Progenitor cell of endocrine pancreas (in vitro differentiated cells): ENCODE measurements at regions not wholly inside any gene's neighbourhood (a gene's known extent, or its start where the extent isn't known, plus 50 kb on each side); places are given as distances from the start of the nearest gene placed in this dataset.
"Not testable (repeated sequence)": the region's sequence is repeated elsewhere in the genome, so short reads cannot be mapped to it uniquely, and the experiment has no call there.

Experiments used
- DNase-seq: peaks from one replicate; pipeline ENCODE4 v3.0.0; 2021; ENCODE audit warnings: low spot score; ENCODE audit not compliant: unreplicated experiment
- H3K27ac Mint-ChIP-seq: 2 replicates; pipeline ENCODE4 v1.8.0; 2021; ENCODE audit warnings: mild to moderate bottlenecking, moderate library complexity, mixed read lengths
- H3K27me3 Mint-ChIP-seq: 2 replicates; pipeline ENCODE4 v1.8.0; 2021; ENCODE audit warnings: mixed read lengths
- H3K36me3 Mint-ChIP-seq: 2 replicates; pipeline ENCODE4 v1.8.0; 2022; ENCODE audit warnings: mixed read lengths; ENCODE audit not compliant: insufficient read depth
- H3K4me1 Mint-ChIP-seq: 2 replicates; pipeline ENCODE4 v1.8.0; 2021; ENCODE audit warnings: low read depth, mixed read lengths
- H3K4me3 Mint-ChIP-seq: 2 replicates; pipeline ENCODE4 v1.8.0; 2021; ENCODE audit warnings: low read depth, mild to moderate bottlenecking, moderate library complexity, mixed read lengths
- H3K9me3 Mint-ChIP-seq: 2 replicates; pipeline ENCODE4 v1.8.0; 2021; ENCODE audit warnings: low read depth, mixed read lengths
- TF ChIP-seq, protein P1 (sequence below): fragments of 200-600 bp; sonication (generic); IDR thresholded peaks from one replicate; pipeline ENCODE4 v1.5.0; 2021; ENCODE audit warnings: antibody characterized with exemption, mild to moderate bottlenecking; ENCODE audit not compliant: unreplicated experiment

DNA sequence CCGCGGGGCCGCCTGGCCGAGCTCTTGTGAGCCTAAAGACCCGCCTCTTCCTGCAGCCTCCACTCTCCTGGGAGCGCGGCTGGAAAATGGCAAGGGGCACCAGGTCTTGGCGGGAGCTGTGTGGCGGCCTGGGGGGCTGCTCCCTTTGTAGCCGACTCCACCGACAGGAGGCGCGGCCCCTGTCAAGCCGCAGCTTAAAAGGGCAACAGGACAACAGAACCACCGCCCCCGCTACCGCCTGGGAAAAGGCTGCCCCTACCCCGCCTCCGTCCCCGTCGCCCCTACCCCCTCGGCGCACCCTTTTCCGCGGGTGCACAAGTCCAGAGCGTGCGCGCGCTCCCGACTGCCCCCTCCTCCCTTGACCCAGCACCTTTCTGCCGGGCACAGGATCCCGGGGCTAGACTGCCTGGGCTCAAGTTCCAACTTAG, 60.3 kb downstream of the GOLGA8K start:
- H3K27me3 Mint-ChIP-seq, H3K36me3 Mint-ChIP-seq, H3K9me3 Mint-ChIP-seq, H3K4me1 Mint-ChIP-seq, H3K4me3 Mint-ChIP-seq, H3K27ac Mint-ChIP-seq: not testable (repeated sequence)
- peak; percentile 43 for DNase-seq
- TF ChIP-seq, protein P1, sequence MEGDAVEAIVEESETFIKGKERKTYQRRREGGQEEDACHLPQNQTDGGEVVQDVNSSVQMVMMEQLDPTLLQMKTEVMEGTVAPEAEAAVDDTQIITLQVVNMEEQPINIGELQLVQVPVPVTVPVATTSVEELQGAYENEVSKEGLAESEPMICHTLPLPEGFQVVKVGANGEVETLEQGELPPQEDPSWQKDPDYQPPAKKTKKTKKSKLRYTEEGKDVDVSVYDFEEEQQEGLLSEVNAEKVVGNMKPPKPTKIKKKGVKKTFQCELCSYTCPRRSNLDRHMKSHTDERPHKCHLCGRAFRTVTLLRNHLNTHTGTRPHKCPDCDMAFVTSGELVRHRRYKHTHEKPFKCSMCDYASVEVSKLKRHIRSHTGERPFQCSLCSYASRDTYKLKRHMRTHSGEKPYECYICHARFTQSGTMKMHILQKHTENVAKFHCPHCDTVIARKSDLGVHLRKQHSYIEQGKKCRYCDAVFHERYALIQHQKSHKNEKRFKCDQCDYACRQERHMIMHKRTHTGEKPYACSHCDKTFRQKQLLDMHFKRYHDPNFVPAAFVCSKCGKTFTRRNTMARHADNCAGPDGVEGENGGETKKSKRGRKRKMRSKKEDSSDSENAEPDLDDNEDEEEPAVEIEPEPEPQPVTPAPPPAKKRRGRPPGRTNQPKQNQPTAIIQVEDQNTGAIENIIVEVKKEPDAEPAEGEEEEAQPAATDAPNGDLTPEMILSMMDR: peak; percentile 25

GRCh38 chr15:32342268-32342667, 60.8 kb downstream of the GOLGA8K start:
- not testable (repeated sequence) for DNase-seq, H3K9me3 Mint-ChIP-seq, H3K27me3 Mint-ChIP-seq

GRCh38 chr15:32341530-32341929, 61.6 kb downstream of the GOLGA8K start:
- not testable (repeated sequence) for DNase-seq, H3K9me3 Mint-ChIP-seq, H3K4me1 Mint-ChIP-seq, H3K36me3 Mint-ChIP-seq, H3K27me3 Mint-ChIP-seq, H3K27ac Mint-ChIP-seq
- peak overlapping the region; percentile 55 for H3K4me3 Mint-ChIP-seq

More at GRCh38 chr15:32342268-32342667, 60.8 kb downstream of the GOLGA8K start:
- H3K27ac Mint-ChIP-seq, H3K4me1 Mint-ChIP-seq, H3K4me3 Mint-ChIP-seq, H3K36me3 Mint-ChIP-seq: not testable (repeated sequence)

GRCh38 chr15:32336804-32337203, 66.3 kb downstream of the GOLGA8K start:
- not testable (repeated sequence) for H3K4me1 Mint-ChIP-seq, H3K9me3 Mint-ChIP-seq, H3K27ac Mint-ChIP-seq, H3K36me3 Mint-ChIP-seq, H3K4me3 Mint-ChIP-seq, H3K27me3 Mint-ChIP-seq, DNase-seq

DNA sequence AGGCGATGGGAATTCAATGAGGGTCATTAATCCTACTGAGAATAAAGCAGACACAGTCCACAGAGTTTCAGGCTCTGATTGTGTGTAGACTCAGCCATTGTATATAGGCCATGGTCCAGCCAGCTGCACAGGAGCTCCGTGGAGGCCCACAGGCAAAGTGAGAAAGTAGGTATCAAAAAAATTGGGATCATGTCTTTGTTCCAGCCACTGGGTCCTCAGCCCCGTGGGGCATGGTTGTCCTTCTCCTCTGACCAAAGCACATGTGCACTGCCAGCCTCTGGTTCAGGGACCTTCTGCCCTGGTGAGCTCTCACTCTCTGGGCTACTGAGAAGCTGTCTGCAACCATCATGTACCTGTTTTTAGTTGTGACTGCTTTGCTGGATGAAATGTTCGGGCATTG, 79.7 kb downstream of the GOLGA8K start:
- DNase-seq, H3K9me3 Mint-ChIP-seq, H3K36me3 Mint-ChIP-seq, H3K27me3 Mint-ChIP-seq, H3K27ac Mint-ChIP-seq, H3K4me3 Mint-ChIP-seq, H3K4me1 Mint-ChIP-seq: not testable (repeated sequence)

DNA sequence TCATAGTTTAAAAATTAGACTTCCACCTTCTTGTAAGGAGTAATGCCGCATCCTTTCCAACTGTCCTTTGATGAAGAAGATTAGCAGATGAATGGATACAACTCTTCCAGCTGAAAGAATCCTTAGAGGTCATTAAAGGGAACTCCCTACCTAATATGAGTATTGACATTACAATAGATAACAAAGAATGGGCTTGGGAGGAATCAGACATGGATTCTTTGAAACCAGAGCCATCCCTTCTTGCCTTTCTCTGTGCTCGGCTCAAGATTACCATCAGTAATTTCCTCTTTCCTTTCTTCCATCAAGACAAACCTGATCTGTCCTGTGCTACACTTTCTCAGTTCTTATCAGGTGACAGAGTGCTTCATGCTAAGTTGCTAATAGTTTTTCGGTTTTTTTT, 83.8 kb downstream of the GOLGA8K start:
- not testable (repeated sequence) for H3K27me3 Mint-ChIP-seq, H3K27ac Mint-ChIP-seq, H3K4me3 Mint-ChIP-seq, H3K4me1 Mint-ChIP-seq, H3K9me3 Mint-ChIP-seq, H3K36me3 Mint-ChIP-seq, DNase-seq

DNA sequence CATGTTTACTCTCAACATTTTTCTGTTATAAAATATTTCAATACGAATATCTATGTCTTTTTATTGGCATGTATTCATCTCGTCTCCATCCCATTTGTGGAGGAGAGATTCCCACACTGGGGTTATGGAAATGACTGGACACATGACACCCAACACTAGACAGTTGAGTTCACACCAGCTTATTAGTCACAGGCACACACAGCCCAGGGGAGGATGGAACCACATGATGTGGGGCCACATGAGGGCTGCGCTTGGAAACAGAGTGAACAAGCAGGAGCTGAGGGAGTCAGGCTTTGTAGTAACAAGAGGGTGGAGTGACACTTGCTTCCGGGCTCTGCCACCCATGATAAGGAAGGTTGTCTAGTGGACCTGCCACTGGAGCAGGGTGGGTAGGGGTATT, 86.6 kb downstream of the GOLGA8K start:
- not testable (repeated sequence) for H3K36me3 Mint-ChIP-seq, DNase-seq, H3K27me3 Mint-ChIP-seq, H3K9me3 Mint-ChIP-seq, H3K27ac Mint-ChIP-seq, H3K4me1 Mint-ChIP-seq, H3K4me3 Mint-ChIP-seq

- H3K27me3 Mint-ChIP-seq, DNase-seq, H3K9me3 Mint-ChIP-seq, H3K4me1 Mint-ChIP-seq, H3K27ac Mint-ChIP-seq, H3K36me3 Mint-ChIP-seq, H3K4me3 Mint-ChIP-seq: not testable (repeated sequence)
Measured at GRCh38 chr15:32315079-32315939, 87.8 kb downstream of the GOLGA8K start.

DNA sequence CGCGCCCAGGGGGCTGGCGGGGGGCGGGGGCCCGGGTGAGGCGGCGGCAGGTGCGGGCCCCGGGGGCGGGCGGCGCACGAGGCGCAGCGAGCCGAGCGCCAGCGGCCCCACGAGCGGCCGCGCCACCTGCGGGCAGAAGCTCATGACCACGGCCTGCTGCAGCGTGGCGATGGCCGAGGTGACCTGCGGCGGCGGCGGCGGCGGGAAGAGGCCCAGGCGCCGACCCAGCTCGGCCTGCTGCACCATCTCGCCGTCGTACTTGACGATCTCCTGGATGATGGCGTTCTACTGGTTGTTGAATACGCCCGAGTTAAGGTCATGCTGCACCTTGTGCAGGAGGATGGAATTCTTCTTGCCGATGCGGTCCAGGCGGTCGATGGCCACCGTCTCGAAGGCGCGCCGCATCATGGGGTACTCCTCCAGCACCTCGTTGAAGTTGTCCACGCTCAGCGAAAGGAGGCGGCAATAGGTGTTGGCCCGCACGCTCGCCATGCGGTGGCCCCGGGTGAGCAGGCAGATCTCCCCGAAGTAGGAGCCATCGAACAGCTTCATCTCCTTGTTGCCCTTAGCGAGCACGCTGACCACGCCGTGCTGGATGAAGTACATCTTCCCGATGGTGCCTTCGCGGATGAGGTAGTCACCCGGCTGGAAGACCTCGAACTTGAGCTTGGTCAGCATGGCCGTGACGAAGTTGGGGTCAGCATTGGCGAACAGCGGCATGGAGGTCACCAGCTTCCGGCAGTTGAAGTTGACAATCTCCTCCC, 89.5 kb downstream of the GOLGA8K start:
- not testable (repeated sequence) for H3K36me3 Mint-ChIP-seq, H3K4me1 Mint-ChIP-seq, H3K27me3 Mint-ChIP-seq, H3K9me3 Mint-ChIP-seq, H3K4me3 Mint-ChIP-seq, DNase-seq, H3K27ac Mint-ChIP-seq

- not testable (repeated sequence) for H3K36me3 Mint-ChIP-seq
Measured at GRCh38 chr15:32312721-32313120, 90.4 kb downstream of the GOLGA8K start.

GRCh38 chr15:32307592-32307991, 95.5 kb downstream of the GOLGA8K start:
- not testable (repeated sequence) for H3K27ac Mint-ChIP-seq, H3K4me3 Mint-ChIP-seq, H3K9me3 Mint-ChIP-seq, H3K27me3 Mint-ChIP-seq, H3K36me3 Mint-ChIP-seq, H3K4me1 Mint-ChIP-seq, DNase-seq

More at GRCh38 chr15:32312721-32313120, 90.4 kb downstream of the GOLGA8K start:
- not testable (repeated sequence) for DNase-seq, H3K9me3 Mint-ChIP-seq, H3K4me1 Mint-ChIP-seq, H3K27ac Mint-ChIP-seq, H3K27me3 Mint-ChIP-seq, H3K4me3 Mint-ChIP-seq

GRCh38 chr15:32276200-32276830, 126.8 kb downstream of the GOLGA8K start:
- not testable (repeated sequence) for H3K27ac Mint-ChIP-seq, H3K4me3 Mint-ChIP-seq, DNase-seq, H3K9me3 Mint-ChIP-seq, H3K4me1 Mint-ChIP-seq, H3K36me3 Mint-ChIP-seq, H3K27me3 Mint-ChIP-seq
